Fibroblast of mammary gland (primary cell): ENCODE measurements at regions not wholly inside any gene's neighbourhood (a gene's known extent, or its start where the extent isn't known, plus 50 kb on each side); places are given as distances from the start of the nearest gene placed in this dataset.

Source experiments
- DNase-seq: peaks from one replicate; pipeline ENCODE4 v3.0.0-alpha.2; 2010; ENCODE audit warnings: low read depth
- H3K4me3 ChIP-seq: 2 replicates; pipeline ENCODE4 v1.5.1; 2011; ENCODE audit warnings: low read depth, mild to moderate bottlenecking, low read length, moderate library complexity; ENCODE audit not compliant: control insufficient read depth
- TF ChIP-seq, protein P1 (sequence below): conservative IDR thresholded peaks from 2 replicates; pipeline ENCODE4 v1.5.1; 2011; ENCODE audit warnings: low read depth, low read length, inconsistent platforms; ENCODE audit not compliant: control insufficient read depth, insufficient read depth

DNA sequence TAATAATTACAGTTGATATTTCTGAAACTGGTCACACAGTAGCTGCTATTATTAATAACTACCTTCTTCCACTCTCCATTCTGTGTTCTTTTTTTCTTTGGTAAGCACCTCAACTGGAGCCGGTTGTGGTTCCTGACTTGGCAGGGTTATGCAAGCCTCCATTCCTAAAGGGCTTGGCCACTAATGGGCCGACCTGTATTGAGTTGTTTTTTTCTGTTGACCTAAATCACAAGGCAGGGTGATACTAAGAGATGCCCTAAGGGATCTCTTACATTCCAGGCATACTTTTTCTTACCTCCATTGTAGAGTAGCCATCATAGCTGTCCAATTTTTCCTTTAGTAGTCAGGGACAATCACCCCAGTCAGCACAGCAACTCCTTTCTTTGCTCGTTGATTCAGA is 1295.8 kb upstream of the ADGRL3 start:
- DNase-seq, result no peak
- TF ChIP-seq, protein P1, sequence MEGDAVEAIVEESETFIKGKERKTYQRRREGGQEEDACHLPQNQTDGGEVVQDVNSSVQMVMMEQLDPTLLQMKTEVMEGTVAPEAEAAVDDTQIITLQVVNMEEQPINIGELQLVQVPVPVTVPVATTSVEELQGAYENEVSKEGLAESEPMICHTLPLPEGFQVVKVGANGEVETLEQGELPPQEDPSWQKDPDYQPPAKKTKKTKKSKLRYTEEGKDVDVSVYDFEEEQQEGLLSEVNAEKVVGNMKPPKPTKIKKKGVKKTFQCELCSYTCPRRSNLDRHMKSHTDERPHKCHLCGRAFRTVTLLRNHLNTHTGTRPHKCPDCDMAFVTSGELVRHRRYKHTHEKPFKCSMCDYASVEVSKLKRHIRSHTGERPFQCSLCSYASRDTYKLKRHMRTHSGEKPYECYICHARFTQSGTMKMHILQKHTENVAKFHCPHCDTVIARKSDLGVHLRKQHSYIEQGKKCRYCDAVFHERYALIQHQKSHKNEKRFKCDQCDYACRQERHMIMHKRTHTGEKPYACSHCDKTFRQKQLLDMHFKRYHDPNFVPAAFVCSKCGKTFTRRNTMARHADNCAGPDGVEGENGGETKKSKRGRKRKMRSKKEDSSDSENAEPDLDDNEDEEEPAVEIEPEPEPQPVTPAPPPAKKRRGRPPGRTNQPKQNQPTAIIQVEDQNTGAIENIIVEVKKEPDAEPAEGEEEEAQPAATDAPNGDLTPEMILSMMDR, result no peak

DNA sequence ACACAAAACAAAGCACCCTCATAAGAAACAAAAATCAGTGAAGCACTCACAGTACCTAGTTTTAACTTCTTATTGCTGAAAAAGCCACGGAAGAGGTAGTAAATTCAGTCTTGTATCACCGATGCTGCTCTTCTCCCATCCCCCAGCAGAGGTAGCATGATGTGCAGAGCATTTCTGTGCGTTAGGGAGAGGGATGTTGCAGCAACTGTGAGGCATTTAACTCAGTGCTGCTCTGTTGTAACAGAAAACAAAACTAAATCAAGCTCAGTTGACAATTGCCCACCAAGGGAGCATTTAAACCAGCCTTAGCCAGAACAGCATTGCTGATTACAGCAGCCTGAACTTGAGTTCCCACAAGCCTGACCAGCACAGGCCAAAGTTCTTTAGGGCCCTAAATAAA is 1279.7 kb upstream of the ADGRL3 start:
- TF ChIP-seq, protein P1, result no peak
- no peak overlapping the region for H3K4me3 ChIP-seq
- no peak for DNase-seq

More for the DNA sequence above, 1295.8 kb upstream of the ADGRL3 start:
- no peak overlapping the region for H3K4me3 ChIP-seq

DNA sequence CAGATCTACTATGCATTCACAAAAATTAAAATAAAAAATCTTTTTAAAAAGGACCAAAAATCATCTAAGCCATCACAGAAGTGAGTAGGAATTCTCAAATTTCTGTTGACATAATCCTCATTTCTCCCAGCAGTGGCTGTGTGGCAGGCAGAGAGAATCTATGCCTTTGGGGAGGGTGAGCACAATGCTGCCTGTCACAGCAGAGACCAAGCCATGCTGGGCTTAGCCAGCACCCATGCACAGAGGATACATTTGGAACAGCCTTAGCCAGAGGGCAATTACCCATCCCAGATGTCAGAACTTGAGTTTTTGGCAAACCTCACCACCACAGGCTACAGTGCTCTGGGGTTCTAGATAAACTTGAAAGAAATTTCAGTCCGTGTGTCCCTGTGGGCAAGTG is 1274.8 kb upstream of the ADGRL3 start:
- H3K4me3 ChIP-seq, result no peak overlapping the region
- no peak for DNase-seq
- TF ChIP-seq, protein P1, result no peak

DNA sequence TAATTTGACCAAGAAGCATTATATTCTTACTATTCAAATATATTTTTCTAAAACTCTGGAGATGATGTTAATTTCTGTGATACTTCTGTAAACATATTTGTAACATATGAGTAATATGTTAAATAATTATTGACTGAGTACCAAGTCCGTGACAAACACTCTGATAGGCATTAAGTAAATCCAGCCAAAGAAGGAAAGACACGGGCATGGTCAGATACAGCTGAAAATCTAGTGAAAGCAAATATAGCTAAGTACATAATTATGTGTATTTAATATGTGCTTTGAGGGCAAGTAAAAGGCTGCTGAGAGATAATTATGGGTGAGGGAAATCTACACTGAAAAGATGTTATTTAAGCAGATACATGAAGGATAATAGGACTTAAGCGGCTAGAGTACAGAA is 1263.6 kb upstream of the ADGRL3 start:
- TF ChIP-seq, protein P1, result no peak
- H3K4me3 ChIP-seq, result no peak overlapping the region
- no peak for DNase-seq

DNA sequence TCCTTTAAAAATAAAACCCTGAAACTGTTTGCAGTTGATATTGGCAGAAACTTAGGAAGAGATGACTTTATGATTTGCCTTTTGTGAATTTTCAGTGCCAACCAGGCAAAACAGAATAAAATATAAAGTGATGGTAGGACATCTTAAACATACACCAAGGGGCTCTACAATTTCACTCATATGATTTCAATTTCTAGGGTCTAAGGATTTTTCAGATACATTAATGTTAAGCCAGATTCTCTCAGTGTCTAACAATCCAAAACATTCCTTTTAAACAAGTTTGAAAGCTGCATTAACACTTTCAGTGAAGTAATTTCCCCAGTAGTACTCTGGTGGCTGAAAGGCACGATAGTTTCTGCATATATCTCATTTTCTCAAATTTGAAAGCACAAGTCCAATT is 1262.0 kb upstream of the ADGRL3 start:
- no peak overlapping the region for H3K4me3 ChIP-seq
- DNase-seq, result no peak
- TF ChIP-seq, protein P1, result no peak

DNA sequence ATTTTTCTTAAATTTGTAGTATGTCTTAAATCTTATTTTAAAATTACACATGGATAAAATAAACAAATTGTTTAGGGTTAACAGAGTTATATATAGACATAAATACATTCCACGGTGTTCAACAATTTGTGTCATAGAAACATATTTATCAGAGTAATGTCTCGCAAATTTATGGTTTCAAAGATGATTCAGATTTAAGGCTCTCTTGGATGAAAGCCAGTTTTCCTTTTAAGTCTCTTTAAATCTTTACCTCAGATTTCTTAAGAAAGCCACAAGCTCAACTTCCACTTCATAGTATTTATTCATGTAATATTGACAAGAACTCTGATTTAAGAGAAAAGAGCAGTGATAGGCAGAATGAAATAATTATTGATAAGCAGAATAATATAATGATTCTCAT is 1254.8 kb upstream of the ADGRL3 start:
- DNase-seq, result no peak

More for the DNA sequence above, 1254.8 kb upstream of the ADGRL3 start:
- TF ChIP-seq, protein P1, result no peak
- no peak overlapping the region for H3K4me3 ChIP-seq
